ENCODE measurements at regions not wholly inside any gene's neighbourhood (a gene's known extent, or its start where the extent isn't known, plus 50 kb on each side); places are given as distances from the start of the nearest gene placed in this dataset.
A peak's percentile ranks its signal among the peaks of the same experiment; 100 is the strongest.

DNA sequence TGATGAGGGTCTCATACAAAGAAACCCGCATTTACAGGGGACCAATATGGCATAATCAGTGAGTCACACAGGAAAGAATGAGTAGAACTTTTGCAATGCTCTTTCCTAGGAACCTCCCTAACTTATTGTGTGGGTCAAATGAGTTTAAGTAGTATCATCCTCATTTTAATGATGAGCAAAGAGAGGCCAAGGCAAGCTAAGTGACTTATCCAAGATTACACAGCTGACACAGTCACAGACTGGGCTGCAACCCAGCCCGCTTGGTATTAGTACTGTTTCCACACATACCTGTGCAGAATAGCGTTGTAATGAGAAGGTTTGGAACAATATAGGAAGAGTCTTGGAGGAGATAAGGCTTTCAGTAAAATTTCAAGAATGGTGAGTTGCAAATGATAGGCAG is 91.0 kb upstream of the PPP1R2C start:
- TF ChIP-seq, protein P1, sequence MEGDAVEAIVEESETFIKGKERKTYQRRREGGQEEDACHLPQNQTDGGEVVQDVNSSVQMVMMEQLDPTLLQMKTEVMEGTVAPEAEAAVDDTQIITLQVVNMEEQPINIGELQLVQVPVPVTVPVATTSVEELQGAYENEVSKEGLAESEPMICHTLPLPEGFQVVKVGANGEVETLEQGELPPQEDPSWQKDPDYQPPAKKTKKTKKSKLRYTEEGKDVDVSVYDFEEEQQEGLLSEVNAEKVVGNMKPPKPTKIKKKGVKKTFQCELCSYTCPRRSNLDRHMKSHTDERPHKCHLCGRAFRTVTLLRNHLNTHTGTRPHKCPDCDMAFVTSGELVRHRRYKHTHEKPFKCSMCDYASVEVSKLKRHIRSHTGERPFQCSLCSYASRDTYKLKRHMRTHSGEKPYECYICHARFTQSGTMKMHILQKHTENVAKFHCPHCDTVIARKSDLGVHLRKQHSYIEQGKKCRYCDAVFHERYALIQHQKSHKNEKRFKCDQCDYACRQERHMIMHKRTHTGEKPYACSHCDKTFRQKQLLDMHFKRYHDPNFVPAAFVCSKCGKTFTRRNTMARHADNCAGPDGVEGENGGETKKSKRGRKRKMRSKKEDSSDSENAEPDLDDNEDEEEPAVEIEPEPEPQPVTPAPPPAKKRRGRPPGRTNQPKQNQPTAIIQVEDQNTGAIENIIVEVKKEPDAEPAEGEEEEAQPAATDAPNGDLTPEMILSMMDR (IDR thresholded peaks at IDR 0.05; ENCODE audit: low read length): no peak
- TF ChIP-seq EZH2phosphoT487 (IDR thresholded peaks at IDR 0.05; ENCODE audit: low read length) (no peak), EZH2 (optimal IDR thresholded peaks at IDR 0.05; ENCODE audit: low read depth, low read length) (no peak)
- Histone ChIP-seq H3K36me3 (replicated peaks; ENCODE audit: insufficient read depth, low read length) (no peaks in the 10 kb centered on the region), H3K4me1 (ENCODE audit: low read length) (peaks cover 36% of the 10 kb centered on the region), H3K4me2 (ENCODE audit: low read depth, low read length) (0 out of 2 replicates have a peak overlapping the region, but pooled peaks have one; percentile 21), H3K9me2 (replicated peaks; ENCODE audit: insufficient read depth, low read length) (no peaks in the 10 kb centered on the region), H3K9me3 (replicated peaks; ENCODE audit: insufficient read depth, low read length) (no peaks in the 10 kb centered on the region; the same call in 1 of the 2 replicates), H3K27ac (ENCODE audit: low read length) (peak overlapping the region; percentile 43; the same call in 1 of the 2 replicates), H2AFZ (ENCODE audit: low read length) (no peak overlapping the region), H3K9ac (ENCODE audit: low read length) (no peak overlapping the region), H3F3A (ENCODE audit: insufficient read depth, low read length) (peaks cover 10% of the 10 kb centered on the region), H3K79me2 (ENCODE audit: low read length) (no peaks in the 10 kb centered on the region), H3K27me3 (replicated peaks; ENCODE audit: insufficient read depth, low read length) (no peaks in the 10 kb centered on the region), H3K4me3 (ENCODE audit: low read length) (no peak overlapping the region), H4K20me1 (ENCODE audit: insufficient read depth, low read length) (no peaks in the 10 kb centered on the region)
- no peak for DNase-seq

GRCh38 chrX:42869659-42870476 is 91.9 kb upstream of the PPP1R2C start:
- Histone ChIP-seq H3K4me1 (ENCODE audit: low read length) (peaks cover 36% of the 10 kb centered on the region), H3K27ac (ENCODE audit: low read length) (peak overlapping the region; percentile 51; the same call in 1 of the 2 replicates), H2AFZ (ENCODE audit: low read length) (no peak overlapping the region), H3K9ac (ENCODE audit: low read length) (no peak overlapping the region), H3K27me3 (replicated peaks; ENCODE audit: insufficient read depth, low read length) (no peaks in the 10 kb centered on the region), H3F3A (ENCODE audit: insufficient read depth, low read length) (peaks cover 10% of the 10 kb centered on the region), H3K4me3 (ENCODE audit: low read length) (no peak overlapping the region), H3K4me2 (ENCODE audit: low read depth, low read length) (peak overlapping the region; percentile 34; the same call in 1 of the 2 replicates), H3K79me2 (ENCODE audit: low read length) (no peaks in the 10 kb centered on the region), H3K9me3 (replicated peaks; ENCODE audit: insufficient read depth, low read length) (no peaks in the 10 kb centered on the region; the same call in 1 of the 2 replicates), H3K36me3 (replicated peaks; ENCODE audit: insufficient read depth, low read length) (no peaks in the 10 kb centered on the region), H3K9me2 (replicated peaks; ENCODE audit: insufficient read depth, low read length) (no peaks in the 10 kb centered on the region), H4K20me1 (ENCODE audit: insufficient read depth, low read length) (no peaks in the 10 kb centered on the region)
- peak; percentile 88 for DNase-seq
- TF ChIP-seq EZH2 (optimal IDR thresholded peaks at IDR 0.05; ENCODE audit: low read depth, low read length) (no peak), EZH2phosphoT487 (IDR thresholded peaks at IDR 0.05; ENCODE audit: low read length) (no peak)
- TF ChIP-seq, protein P1 (IDR thresholded peaks at IDR 0.05; ENCODE audit: low read length): no peak

GRCh38 chrX:42886519-42886918 is 108.6 kb upstream of the PPP1R2C start:
- H4K20me1 ChIP-seq (ENCODE audit: insufficient read depth, low read length): no peaks in the 10 kb centered on the region
- no peaks in the 10 kb centered on the region for H3K9me3 ChIP-seq (replicated peaks; ENCODE audit: insufficient read depth, low read length)
- no peaks in the 10 kb centered on the region for H3K36me3 ChIP-seq (replicated peaks; ENCODE audit: insufficient read depth, low read length)
- H3K79me2 ChIP-seq (ENCODE audit: low read length): no peaks in the 10 kb centered on the region
- H3K27me3 ChIP-seq (replicated peaks; ENCODE audit: insufficient read depth, low read length): no peaks in the 10 kb centered on the region
- no peak overlapping the region for H3K4me2 ChIP-seq (ENCODE audit: low read depth, low read length)
- H3F3A ChIP-seq (ENCODE audit: insufficient read depth, low read length): no peaks in the 10 kb centered on the region
- no peak for DNase-seq
- H2AFZ ChIP-seq (ENCODE audit: low read length): no peak overlapping the region
- H3K9ac ChIP-seq (ENCODE audit: low read length): no peak overlapping the region
- TF ChIP-seq EZH2 (optimal IDR thresholded peaks at IDR 0.05; ENCODE audit: low read depth, low read length) (no peak), EZH2phosphoT487 (IDR thresholded peaks at IDR 0.05; ENCODE audit: low read length) (no peak)
- TF ChIP-seq, protein P1 (IDR thresholded peaks at IDR 0.05; ENCODE audit: low read length): no peak
- H3K4me3 ChIP-seq (ENCODE audit: low read length): no peak overlapping the region
- no peaks in the 10 kb centered on the region for H3K4me1 ChIP-seq (ENCODE audit: low read length)
- no peaks in the 10 kb centered on the region for H3K9me2 ChIP-seq (replicated peaks; ENCODE audit: insufficient read depth, low read length)
- H3K27ac ChIP-seq (ENCODE audit: low read length): no peak overlapping the region
